AG09309 (cell line): ENCODE measurements at regions not wholly inside any gene's neighbourhood (a gene's known extent, or its start where the extent isn't known, plus 50 kb on each side); places are given as distances from the start of the nearest gene placed in this dataset.

Source experiments
- DNase-seq: peaks from one replicate; pipeline ENCODE4 v3.0.0-alpha.2; 2010; ENCODE audit warnings: low read depth
- H3K4me3 ChIP-seq: 2 replicates; pipeline ENCODE4 v1.5.1; 2011; ENCODE audit warnings: mild to moderate bottlenecking, low read depth, low read length, moderate library complexity; ENCODE audit not compliant: control insufficient read depth
- TF ChIP-seq, protein P1 (sequence below): IDR thresholded peaks from 2 replicates; pipeline ENCODE4 v1.5.1; 2011; ENCODE audit warnings: mild to moderate bottlenecking, low read depth, low read length, inconsistent platforms; ENCODE audit not compliant: insufficient read depth, control insufficient read depth; ENCODE audit errors: missing control alignments

GRCh38 chr3:13193320-13194284 lies 120.4 kb upstream of the IQSEC1 start:
- no peak for DNase-seq
- H3K4me3 ChIP-seq: no peak overlapping the region
- TF ChIP-seq, protein P1, sequence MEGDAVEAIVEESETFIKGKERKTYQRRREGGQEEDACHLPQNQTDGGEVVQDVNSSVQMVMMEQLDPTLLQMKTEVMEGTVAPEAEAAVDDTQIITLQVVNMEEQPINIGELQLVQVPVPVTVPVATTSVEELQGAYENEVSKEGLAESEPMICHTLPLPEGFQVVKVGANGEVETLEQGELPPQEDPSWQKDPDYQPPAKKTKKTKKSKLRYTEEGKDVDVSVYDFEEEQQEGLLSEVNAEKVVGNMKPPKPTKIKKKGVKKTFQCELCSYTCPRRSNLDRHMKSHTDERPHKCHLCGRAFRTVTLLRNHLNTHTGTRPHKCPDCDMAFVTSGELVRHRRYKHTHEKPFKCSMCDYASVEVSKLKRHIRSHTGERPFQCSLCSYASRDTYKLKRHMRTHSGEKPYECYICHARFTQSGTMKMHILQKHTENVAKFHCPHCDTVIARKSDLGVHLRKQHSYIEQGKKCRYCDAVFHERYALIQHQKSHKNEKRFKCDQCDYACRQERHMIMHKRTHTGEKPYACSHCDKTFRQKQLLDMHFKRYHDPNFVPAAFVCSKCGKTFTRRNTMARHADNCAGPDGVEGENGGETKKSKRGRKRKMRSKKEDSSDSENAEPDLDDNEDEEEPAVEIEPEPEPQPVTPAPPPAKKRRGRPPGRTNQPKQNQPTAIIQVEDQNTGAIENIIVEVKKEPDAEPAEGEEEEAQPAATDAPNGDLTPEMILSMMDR: no peak

DNA sequence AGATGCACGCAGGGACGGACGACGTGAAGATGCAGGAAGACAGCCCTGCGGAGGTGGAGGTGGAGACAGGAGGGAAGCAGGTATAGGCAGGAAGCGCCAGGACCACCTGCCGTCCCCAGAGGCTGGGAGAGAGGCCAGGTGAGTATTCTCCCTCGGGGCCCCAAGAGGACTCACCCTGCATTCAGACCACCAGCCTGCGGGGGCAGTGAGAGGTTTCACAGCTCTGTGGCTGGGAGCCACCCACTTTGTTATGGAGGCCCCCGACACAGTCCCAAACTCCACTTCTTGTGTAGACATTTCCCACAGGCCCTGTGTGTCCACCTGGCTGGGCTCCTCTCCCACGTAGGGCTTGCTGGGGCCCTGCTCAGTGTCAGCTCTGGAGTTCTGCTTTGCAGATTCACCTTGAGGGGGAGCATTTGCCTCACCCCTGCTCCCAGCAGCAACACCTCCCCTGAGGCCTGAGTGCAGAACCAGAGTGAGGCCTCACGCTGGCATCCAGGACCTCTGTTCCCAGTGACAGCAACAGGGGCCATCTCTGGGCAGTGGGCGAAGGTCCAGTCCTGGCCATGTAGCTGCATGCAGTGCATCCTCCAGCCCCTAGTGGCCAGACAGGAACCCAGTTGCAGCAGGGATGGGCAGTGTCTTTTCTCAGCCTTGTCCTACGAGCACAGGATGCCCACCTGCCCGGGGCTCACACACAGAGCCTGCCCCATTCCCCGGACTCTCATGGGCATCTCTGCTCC lies 119.4 kb upstream of the IQSEC1 start:
- TF ChIP-seq, protein P1: peak; percentile 51
- DNase-seq: no peak
- H3K4me3 ChIP-seq: no peak overlapping the region

- DNase-seq: no peak
- TF ChIP-seq, protein P1: no peak
- no peak overlapping the region for H3K4me3 ChIP-seq
These were observed 117.8 kb upstream of the IQSEC1 start for GRCh38 chr3:13191016-13191415.

GRCh38 chr3:13190378-13190765 lies 117.1 kb upstream of the IQSEC1 start:
- H3K4me3 ChIP-seq: no peak overlapping the region
- DNase-seq: no peak
- TF ChIP-seq, protein P1: no peak

GRCh38 chr3:13189639-13190377 lies 116.6 kb upstream of the IQSEC1 start:
- DNase-seq: peak; percentile 11
- TF ChIP-seq, protein P1: no peak
- H3K4me3 ChIP-seq: no peak overlapping the region

DNA sequence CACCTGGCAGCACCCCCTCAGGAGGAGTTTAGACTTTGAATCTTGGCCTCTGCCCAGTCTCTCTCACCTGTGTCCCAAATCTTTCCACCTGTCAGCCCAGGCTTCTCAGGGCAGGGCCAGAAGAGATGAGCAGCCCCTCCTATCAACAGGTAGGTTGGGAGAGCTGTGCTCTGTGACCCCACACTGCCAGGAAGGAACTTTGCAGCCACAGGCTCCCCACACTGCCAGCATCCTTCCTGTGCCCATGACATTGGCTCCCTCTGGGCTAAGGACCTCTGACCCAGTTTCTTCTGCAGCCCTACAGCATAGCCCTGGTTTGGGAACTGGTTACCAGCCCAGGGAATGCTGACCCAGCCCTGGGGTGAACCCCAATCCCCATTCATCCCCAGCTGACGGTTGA lies 115.7 kb upstream of the IQSEC1 start:
- TF ChIP-seq, protein P1: no peak
- no peak overlapping the region for H3K4me3 ChIP-seq

More for the DNA sequence above, 115.7 kb upstream of the IQSEC1 start:
- DNase-seq: no peak
